ENCODE measurements at regions not wholly inside any gene's neighbourhood (a gene's known extent, or its start where the extent isn't known, plus 50 kb on each side); places are given as distances from the start of the nearest gene placed in this dataset.

- DNase-seq = no peak
Measured at GRCh38 chr2:57981083-57981768, 65.4 kb upstream of the VRK2 start.

GRCh38 chr2:57987835-57988573, 58.6 kb upstream of the VRK2 start:
- DNase-seq = no peak

- DNase-seq = no peak
Measured at GRCh38 chr2:57990118-57990725, 56.4 kb upstream of the VRK2 start.

Measured in SW 1271 (cell line).